ENCODE measurements at regions not wholly inside any gene's neighbourhood (a gene's known extent, or its start where the extent isn't known, plus 50 kb on each side); places are given as distances from the start of the nearest gene placed in this dataset.

- Histone ChIP-seq H3K36me3 (no peaks in the 10 kb centered on the region), H3K27ac (replicated peaks in 1 of 4) (no peak overlapping the region), H3K9me3 (no peaks in the 10 kb centered on the region), H3K4me3 (no peak overlapping the region), H3K27me3 (no peaks in the 10 kb centered on the region), H3K4me1 (peaks cover 0 to 4% (median 0%) of the 10 kb centered on the region in 4 donors)
- intact Hi-C loops (cut with DNase I) = no loop called here
- no peak for DNase-seq (ENCODE audit: extremely low spot score)
- TF ChIP-seq POLR2A (IDR thresholded peaks at IDR 0.05; ENCODE audit: low read depth) (no peak), POLR2AphosphoS5 (IDR thresholded peaks at IDR 0.05) (no peak), EP300 (IDR thresholded peaks at IDR 0.05) (no peak)
- TF ChIP-seq, protein P1, sequence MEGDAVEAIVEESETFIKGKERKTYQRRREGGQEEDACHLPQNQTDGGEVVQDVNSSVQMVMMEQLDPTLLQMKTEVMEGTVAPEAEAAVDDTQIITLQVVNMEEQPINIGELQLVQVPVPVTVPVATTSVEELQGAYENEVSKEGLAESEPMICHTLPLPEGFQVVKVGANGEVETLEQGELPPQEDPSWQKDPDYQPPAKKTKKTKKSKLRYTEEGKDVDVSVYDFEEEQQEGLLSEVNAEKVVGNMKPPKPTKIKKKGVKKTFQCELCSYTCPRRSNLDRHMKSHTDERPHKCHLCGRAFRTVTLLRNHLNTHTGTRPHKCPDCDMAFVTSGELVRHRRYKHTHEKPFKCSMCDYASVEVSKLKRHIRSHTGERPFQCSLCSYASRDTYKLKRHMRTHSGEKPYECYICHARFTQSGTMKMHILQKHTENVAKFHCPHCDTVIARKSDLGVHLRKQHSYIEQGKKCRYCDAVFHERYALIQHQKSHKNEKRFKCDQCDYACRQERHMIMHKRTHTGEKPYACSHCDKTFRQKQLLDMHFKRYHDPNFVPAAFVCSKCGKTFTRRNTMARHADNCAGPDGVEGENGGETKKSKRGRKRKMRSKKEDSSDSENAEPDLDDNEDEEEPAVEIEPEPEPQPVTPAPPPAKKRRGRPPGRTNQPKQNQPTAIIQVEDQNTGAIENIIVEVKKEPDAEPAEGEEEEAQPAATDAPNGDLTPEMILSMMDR (IDR thresholded peaks at IDR 0.05) = no peak
- WGBS = 85% methylated on average over 1 of the region's 1 CpG
Measured at GRCh38 chr5:82889088-82889487, 188.1 kb downstream of the TMEM167A start.

DNA sequence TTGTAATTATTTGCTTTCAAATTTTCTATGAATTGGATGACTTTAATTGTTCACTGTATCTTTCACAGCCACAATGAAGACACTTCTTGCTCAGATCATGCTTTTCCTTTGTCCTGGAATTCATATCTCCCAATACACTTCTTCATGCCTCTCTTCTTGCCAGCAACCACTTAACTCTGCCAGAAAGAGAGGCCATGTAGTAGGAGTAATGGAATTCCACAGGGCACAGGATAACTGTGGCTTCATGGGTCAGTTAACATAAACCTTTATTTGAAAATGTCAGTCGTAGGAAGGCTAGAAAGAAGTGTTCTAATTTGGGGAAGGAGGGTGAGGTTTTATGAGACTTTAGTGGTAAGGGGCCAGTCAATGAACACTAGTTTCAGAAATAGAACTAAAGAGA, 190.3 kb downstream of the TMEM167A start:
- intact Hi-C loops (cut with DNase I) = no loop called here
- no peaks in the 10 kb centered on the region for H3K27me3 ChIP-seq
- H3K4me3 ChIP-seq = no peak overlapping the region
- DNase-seq (ENCODE audit: extremely low spot score) = no peak
- TF ChIP-seq POLR2A (IDR thresholded peaks at IDR 0.05; ENCODE audit: low read depth) (no peak), POLR2AphosphoS5 (IDR thresholded peaks at IDR 0.05) (no peak), EP300 (IDR thresholded peaks at IDR 0.05) (no peak)
- TF ChIP-seq, protein P1 (IDR thresholded peaks at IDR 0.05) = no peak
- H3K36me3 ChIP-seq = no peaks in the 10 kb centered on the region
- 38% methylated on average over 1 of the region's 1 CpG for WGBS
- H3K4me1 ChIP-seq = peaks cover 0 to 4% (median 0%) of the 10 kb centered on the region in 4 donors
- no peak overlapping the region for H3K27ac ChIP-seq (replicated peaks in 1 of 4)
- no peaks in the 10 kb centered on the region for H3K9me3 ChIP-seq

DNA sequence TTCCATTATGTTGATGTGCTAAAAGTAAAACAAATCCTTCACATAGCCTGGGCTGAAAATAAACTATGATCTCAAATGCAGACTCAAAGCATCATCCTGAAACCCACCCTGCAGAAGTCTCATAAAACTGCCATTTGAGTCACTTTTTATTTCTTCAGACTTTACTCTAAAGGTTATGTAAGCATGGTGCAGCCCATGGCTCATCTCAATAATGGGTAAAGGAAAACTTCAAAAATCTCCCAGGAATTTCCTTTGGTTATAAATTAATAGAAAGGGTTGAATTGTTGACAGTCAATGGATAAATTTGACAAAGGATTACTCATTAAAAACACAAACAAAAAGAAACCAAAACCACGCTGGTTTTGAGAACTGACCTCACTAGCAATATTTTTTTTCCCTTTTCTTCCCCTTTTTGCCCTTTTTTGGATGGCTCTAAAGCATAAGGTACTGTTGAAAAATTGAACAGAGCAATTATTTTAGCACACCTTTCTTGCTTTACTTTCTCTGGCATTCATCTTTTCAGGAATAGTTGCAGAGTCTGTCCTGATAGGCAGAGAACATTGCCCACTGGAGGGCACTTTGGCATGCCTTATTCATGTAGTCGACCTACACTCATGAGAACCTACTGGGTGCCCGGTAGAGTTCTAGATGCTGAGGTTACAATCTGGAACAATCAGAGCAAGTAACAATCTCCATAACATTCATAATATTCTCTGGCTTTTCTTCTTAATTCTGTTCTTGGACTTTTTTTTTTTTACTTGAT, 191.4 kb downstream of the TMEM167A start:
- DNase-seq (ENCODE audit: extremely low spot score) = no peak
- TF ChIP-seq EP300 (IDR thresholded peaks at IDR 0.05) (no peak), POLR2A (IDR thresholded peaks at IDR 0.05; ENCODE audit: low read depth) (no peak), POLR2AphosphoS5 (IDR thresholded peaks at IDR 0.05) (no peak)
- TF ChIP-seq, protein P1 (IDR thresholded peaks at IDR 0.05) = no peak
- intact Hi-C loops (cut with DNase I) = no loop called here
- H3K4me3 ChIP-seq = no peak overlapping the region
- H3K9me3 ChIP-seq = no peaks in the 10 kb centered on the region
- WGBS = 20% methylated on average over 3 of the region's 3 CpGs
- no peak overlapping the region for H3K27ac ChIP-seq (replicated peaks in 1 of 4)
- peaks cover 0 to 4% (median 0%) of the 10 kb centered on the region in 4 donors for H3K4me1 ChIP-seq
- H3K27me3 ChIP-seq = no peaks in the 10 kb centered on the region
- H3K36me3 ChIP-seq = no peaks in the 10 kb centered on the region

DNA sequence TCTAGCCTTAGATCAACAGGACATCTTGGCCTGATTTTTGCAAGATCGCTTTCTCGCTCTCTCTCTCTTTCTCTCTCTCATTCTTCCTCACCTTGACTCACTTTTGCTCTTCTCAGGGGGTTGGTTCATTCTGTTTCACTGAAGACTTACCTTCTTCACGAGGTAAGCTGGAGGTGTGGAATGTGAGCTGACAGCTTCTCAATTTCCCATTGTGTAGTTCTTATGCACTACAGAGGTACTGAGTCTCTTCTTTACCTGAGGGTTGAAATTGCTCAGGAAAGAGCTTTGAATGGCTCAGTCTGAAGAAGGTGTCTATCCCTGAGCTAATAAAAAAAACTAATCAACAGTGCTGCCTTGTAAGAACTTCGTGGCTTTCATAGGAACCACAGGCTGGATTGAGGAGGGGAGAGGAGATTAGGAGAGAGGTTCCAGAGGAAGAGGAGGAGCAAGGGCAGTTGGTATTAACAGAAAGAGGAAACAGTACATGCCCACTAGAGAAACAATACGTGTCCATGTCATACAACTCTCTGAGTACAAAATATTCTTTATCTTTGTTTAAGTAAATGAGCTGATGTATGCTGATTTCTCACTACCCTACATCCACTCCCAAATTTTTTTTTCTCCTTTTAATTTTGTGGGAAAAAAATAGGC, 192.2 kb downstream of the TMEM167A start:
- intact Hi-C loops (cut with DNase I) = no loop called here
- WGBS = 70% methylated on average over 5 of the region's 5 CpGs
- Histone ChIP-seq H3K27me3 (no peaks in the 10 kb centered on the region), H3K27ac (replicated peaks in 1 of 4) (no peak overlapping the region), H3K4me1 (peaks cover 0 to 4% (median 0%) of the 10 kb centered on the region in 4 donors), H3K36me3 (no peaks in the 10 kb centered on the region), H3K9me3 (peaks cover 0 to 8% (median 3%) of the 10 kb centered on the region in 4 donors), H3K4me3 (no peak overlapping the region)
- TF ChIP-seq, protein P1 (IDR thresholded peaks at IDR 0.05) = no peak
- TF ChIP-seq EP300 (IDR thresholded peaks at IDR 0.05) (no peak), POLR2A (IDR thresholded peaks at IDR 0.05; ENCODE audit: low read depth) (no peak), POLR2AphosphoS5 (IDR thresholded peaks at IDR 0.05) (no peak)
- DNase-seq (ENCODE audit: extremely low spot score) = no peak
